ENCODE measurements at regions not wholly inside any gene's neighbourhood (a gene's known extent, or its start where the extent isn't known, plus 50 kb on each side); places are given as distances from the start of the nearest gene placed in this dataset.
A peak's percentile ranks its signal among the peaks of the same experiment; 100 is the strongest.

DNA sequence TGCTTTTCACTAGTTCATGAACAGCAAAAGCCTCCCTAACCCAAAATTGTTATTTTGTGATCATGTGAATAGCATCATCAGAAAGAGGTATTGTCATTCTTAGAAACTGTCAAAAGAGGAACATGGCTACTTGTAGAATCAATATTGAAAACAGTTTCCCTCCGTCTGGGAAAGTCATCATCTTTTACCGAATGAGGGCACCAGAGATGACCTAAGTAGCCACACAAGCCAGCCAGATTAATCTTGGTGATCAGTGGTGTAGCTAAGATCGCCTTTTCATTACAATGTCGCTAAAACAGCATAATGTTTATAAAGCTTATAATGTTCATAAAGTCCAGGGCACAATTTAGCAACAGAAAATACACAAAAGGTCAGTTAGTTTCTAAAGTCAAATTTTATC, 136.1 kb downstream of the SIPA1L2 start:
- intact Hi-C loops (cut with micrococcal nuclease), result no loop called here
- no peak for ATAC-seq

DNA sequence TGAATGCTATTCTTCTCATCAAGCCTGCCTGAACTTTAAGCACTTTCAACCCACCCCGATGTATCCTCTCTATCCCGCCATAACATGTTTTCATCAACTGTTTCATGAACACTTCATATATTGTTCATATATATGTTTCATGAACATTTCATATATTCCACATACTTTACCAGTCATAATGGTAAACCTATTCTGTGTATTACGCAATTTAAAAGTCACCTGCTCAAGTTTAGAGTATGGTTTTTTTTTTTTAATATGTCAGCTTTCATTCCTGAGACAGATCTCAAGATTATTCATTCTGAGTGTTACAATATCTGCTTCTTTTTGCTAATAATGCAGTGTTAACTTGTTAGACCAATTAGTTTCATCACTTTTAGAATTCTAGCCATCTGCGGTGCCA, 140.7 kb downstream of the SIPA1L2 start:
- DNase-seq (no peak), ATAC-seq (no peak)
- intact Hi-C loops (cut with micrococcal nuclease), result loop anchor here (10.0 kb wide), 1 partner anchor 136 kb away; no protein-coding TSS in a partner anchor

More for the DNA sequence above, 136.1 kb downstream of the SIPA1L2 start:
- no peak for DNase-seq

DNA sequence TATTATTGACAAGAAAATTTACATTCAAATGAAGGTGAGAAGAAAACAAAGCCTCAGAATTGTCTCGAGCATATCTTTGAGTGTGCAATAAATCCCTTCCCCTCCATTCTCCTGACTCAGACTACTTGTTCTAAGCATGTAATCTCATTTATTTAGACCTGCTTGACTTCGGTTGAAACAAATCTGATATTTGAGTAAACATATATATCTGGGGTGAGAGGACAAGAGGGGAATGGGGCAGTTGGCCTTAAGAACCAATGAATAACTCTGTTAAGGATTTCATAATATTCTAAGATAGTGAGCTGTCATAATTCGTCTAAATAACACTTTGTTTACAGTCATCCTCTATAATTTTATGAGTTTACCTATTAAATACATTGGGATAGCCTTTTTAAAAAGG, 142.7 kb downstream of the SIPA1L2 start:
- ATAC-seq (peak; percentile 9), DNase-seq (no peak)
- intact Hi-C loops (cut with micrococcal nuclease), result loop anchor here (10.0 kb wide), 1 partner anchor 138 kb away; no protein-coding TSS in a partner anchor

GRCh38 chr1:232486454-232487207, 143.3 kb downstream of the SIPA1L2 start:
- intact Hi-C loops (cut with micrococcal nuclease), result loop anchor here (10.0 kb wide), 1 partner anchor 138 kb away; no protein-coding TSS in a partner anchor
- DNase-seq, result no peak
- peak; percentile 95 for ATAC-seq

DNA sequence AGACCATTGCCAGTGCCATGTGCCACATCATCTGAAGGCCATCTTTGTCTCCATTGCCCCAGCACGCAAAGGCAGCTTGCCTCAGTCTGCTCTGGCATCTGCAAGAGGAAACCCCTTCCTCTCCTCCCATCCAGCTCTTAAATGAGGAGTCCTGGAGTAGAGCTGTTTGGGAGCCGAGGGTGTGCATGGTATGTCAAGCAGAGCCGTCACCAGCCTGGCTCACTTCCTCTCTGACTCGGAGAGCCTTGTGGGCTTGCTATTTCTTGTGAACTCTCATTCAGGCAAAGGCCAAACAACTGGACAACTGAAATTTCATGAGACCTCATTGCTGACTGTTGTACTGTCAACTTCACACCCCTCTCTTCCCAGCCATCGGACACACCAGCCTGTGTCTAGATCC, 143.9 kb downstream of the SIPA1L2 start:
- DNase-seq, result no peak
- peak; percentile 58 for ATAC-seq

DNA sequence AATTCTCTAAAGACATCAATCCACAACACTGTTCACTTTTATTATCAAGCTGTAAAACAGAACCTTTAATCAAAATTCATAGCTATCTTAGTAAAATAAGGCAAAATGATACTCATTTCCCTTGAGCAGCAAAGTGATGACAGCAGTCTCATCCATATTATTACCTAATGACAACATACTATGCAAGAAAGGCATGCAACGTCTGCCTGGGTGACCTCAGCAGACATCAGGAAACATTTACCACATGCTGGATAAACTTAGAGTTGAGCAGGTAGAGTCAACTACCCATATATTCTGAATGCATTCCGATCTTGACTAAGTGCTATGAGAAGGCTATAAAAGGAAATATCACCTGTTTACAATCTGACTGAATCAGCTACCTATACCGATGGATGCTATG, 145.1 kb downstream of the SIPA1L2 start:
- no peak for DNase-seq
- no peak for ATAC-seq
- intact Hi-C loops (cut with micrococcal nuclease), result loop anchor here (10.0 kb wide), 1 partner anchor 140 kb away; no protein-coding TSS in a partner anchor

More for the DNA sequence above, 143.9 kb downstream of the SIPA1L2 start:
- intact Hi-C loops (cut with micrococcal nuclease), result loop anchor here (10.0 kb wide), 1 partner anchor 139 kb away; no protein-coding TSS in a partner anchor

DNA sequence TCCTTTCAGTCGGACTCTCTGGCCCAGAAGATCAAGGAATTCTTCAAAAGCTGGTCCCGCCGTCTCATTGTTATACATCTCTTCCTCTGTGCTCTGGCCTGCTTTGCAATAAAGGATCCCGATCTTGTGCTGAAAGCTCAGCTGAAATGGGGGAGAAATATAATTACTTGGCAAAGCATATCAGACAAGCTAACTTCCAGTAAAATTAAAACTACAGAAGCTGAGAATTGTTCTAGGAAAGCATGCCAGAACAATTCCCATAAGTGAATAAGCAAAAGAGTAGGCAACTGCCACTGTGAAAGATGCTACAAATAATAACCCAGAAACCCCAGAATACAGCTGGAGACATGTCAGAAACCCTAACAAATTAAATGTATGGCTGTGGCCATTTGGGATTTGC, 146.1 kb downstream of the SIPA1L2 start:
- DNase-seq (no peak), ATAC-seq (no peak)
- intact Hi-C loops (cut with micrococcal nuclease), result loop anchor here (10.0 kb wide), 1 partner anchor 141 kb away; no protein-coding TSS in a partner anchor

DNA sequence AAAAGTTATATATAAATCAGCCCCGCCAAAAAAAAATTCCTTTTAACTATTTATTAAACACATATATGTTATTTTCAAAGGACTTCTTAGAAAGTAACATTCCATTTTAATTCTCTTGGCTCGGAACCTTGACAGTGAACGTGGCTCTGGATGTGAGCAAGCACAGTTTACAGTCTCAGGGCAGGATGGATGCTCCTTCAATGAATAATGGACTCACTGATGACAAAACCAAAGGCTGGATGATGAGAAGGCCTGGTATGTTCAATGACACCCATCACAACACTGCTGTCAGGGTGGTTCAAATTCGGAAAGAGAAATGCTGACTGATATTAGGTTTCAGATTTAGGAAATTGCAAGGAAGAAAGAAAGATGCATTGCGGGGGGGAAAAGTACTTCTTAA, 148.8 kb downstream of the SIPA1L2 start:
- DNase-seq (no peak), ATAC-seq (no peak)
- intact Hi-C loops (cut with micrococcal nuclease), result loop anchor here (10.0 kb wide), 1 partner anchor 144 kb away; no protein-coding TSS in a partner anchor

DNA sequence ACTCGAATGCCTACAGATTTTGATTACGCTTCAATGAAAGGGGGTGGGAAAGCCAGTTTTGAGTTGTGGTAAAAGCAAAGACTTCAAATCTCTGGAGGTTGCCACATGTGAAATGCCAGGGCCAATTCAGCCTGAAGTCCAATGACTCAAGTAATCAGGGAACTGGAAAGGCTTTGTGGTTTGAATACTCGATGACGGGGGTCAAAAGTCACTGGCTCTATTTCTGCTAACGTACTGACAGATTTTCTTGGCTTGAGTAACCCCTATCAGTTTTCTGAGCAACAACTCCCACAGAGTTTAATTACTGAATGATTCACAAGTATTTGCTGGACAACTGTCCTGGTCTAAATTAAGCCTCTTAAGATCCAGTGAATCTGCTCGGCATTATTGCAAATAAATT, 152.2 kb downstream of the SIPA1L2 start:
- intact Hi-C loops (cut with micrococcal nuclease), result no loop called here
- ATAC-seq (peak; percentile 70), DNase-seq (no peak)

DNA sequence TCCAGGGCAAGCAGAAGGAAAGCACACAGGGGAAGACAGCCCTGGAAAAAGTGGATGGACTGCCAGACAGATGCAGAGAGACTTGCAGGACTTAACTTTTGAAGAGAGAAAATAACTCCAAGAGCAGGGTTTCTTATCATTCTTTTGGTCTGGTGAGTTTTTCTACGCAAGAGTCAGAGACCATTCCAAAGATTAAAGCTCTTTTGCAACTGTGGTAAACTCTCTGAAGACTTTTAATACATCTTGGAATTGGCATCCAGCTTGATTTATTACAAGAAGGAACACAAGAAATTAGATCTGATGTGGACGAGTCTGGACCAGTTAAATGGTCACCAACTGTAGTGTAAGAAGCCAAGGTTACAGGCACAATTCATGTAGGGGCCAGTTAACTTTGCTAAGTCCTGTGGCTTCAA, 153.4 kb downstream of the SIPA1L2 start:
- no peak for DNase-seq
- peak; percentile 49 for ATAC-seq
- intact Hi-C loops (cut with micrococcal nuclease), result no loop called here

DNA sequence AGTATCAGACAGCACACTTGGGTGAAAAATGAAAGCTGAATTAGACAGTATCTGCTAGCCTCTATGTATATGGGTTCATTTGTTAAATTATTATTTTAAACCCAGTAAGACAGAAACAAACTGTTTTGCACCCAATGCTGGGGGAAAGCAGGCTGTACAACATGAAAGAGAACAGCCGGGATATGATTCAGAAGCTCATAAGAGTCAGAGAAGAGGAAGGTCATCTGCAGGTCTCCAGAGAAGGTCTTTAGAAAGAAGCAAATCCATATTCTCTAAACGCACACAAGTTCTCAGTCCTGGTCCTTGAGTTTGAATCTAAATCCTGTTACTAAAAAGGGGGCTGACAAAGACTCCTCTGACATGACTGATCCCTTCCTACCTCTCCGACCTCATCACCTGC, 155.1 kb downstream of the SIPA1L2 start:
- no peak for DNase-seq
- ATAC-seq, result no peak
- intact Hi-C loops (cut with micrococcal nuclease), result no loop called here

- intact Hi-C loops (cut with micrococcal nuclease), result no loop called here
Measured at GRCh38 chr1:232473900-232474299, 156.0 kb downstream of the SIPA1L2 start.

DNA sequence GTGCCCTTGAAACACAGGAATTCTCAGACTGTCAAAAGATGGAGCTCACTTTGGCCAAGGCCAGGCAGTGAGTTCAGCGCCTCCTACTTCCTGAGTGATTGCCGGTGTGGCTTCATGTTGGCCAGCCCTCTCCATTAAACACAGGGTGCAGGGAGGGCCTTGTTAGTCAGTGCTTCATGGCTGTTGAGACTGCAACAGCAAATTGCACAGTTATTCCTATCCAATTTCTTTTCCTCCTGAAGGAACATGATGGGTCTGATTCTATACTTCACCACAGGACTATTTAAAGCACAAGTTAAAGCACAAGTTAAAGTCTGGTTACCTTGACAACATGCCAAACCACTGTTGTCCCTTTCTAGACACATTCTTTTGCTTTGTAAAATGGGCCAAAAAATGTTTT, 156.6 kb downstream of the SIPA1L2 start:
- intact Hi-C loops (cut with micrococcal nuclease), result no loop called here
- ATAC-seq (peak; percentile 63), DNase-seq (no peak)

More at GRCh38 chr1:232473900-232474299, 156.0 kb downstream of the SIPA1L2 start:
- DNase-seq (no peak), ATAC-seq (no peak)

DNA sequence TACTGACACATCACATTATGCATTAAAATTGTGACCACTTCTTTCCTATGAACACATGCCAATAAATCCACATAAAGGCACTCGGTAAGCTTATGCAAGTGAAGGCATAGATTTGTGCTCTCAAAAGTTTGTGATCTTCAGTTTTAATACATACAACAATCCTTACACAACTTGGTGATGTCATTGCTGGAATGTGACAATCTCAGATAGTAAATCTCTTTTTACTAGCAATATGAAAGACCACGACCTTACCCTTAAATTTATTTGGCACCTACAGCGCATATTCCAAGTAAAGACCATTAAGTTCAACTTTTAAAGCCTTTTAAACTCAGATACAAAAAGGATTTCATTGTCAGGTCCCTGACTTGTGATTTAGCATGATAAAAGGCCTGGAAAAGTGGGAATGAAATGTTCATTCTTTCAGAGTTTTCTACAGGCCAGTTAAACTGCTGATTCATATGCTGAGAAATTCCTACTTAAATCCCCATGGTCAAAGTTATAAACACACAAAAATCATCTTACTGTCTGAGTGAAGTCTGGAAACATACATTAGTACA, 157.4 kb downstream of the SIPA1L2 start:
- intact Hi-C loops (cut with micrococcal nuclease), result no loop called here
- no peak for ATAC-seq
- no peak for DNase-seq

DNA sequence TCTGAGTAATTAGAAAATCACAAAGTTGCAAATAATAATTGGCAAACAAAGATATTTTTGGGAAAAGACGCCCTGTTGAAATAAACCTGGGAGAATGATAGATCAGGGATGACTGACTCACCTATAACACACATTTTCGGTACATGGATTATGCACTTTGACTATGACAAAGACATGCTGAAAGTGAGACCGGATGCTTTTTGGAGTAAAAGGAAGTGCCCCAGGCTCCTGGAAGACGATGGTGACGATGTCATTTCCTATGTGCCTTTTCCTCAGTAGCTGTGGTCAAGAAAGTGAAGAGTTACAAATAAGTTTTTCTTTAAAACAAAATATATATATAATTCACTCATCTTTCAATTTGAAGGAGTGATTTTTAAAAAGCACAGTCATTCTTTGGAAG, 158.7 kb downstream of the SIPA1L2 start:
- ATAC-seq (no peak), DNase-seq (no peak)
- intact Hi-C loops (cut with micrococcal nuclease), result no loop called here

- intact Hi-C loops (cut with micrococcal nuclease), result no loop called here
- DNase-seq (no peak), ATAC-seq (no peak)
Measured at GRCh38 chr1:232470711-232471110, 159.2 kb downstream of the SIPA1L2 start.

GRCh38 chr1:232468249-232468648, 161.7 kb downstream of the SIPA1L2 start:
- no peak for DNase-seq
- ATAC-seq, result no peak
- intact Hi-C loops (cut with micrococcal nuclease), result no loop called here

- intact Hi-C loops (cut with micrococcal nuclease), result no loop called here
- DNase-seq (no peak), ATAC-seq (no peak)
Measured at GRCh38 chr1:232467073-232467760, 162.7 kb downstream of the SIPA1L2 start.

- DNase-seq (no peak), ATAC-seq (no peak)
- intact Hi-C loops (cut with micrococcal nuclease), result no loop called here
Measured at GRCh38 chr1:232464325-232464724, 165.6 kb downstream of the SIPA1L2 start.

GRCh38 chr1:232463225-232463624, 166.7 kb downstream of the SIPA1L2 start:
- ATAC-seq, result no peak
- DNase-seq, result no peak
- intact Hi-C loops (cut with micrococcal nuclease), result no loop called here

All from left ventricle myocardium superior (tissue), 1 donor.